NOMO-1 treated with dmso at 0.1 percent for 144 hours (cell line): ENCODE measurements at regions not wholly inside any gene's neighbourhood (a gene's known extent, or its start where the extent isn't known, plus 50 kb on each side); places are given as distances from the start of the nearest gene placed in this dataset.
"Not testable (repeated sequence)": the region's sequence is repeated elsewhere in the genome, so short reads cannot be mapped to it uniquely, and the experiment has no call there.

Source experiments
- DNase-seq: peaks from one replicate; lab custom pipeline; 2025; ENCODE audit not compliant: unreplicated experiment; lab: John Stamatoyannopoulos, UW

- DNase-seq = no peak
Measured at GRCh38 chr5:166712447-166713185, 1578.8 kb upstream of the WWC1 start.

GRCh38 chr5:166713295-166713694 is 1578.2 kb upstream of the WWC1 start:
- DNase-seq = no peak

GRCh38 chr5:166716856-166717492 is 1574.5 kb upstream of the WWC1 start:
- DNase-seq = no peak

GRCh38 chr5:166719991-166720390 is 1571.5 kb upstream of the WWC1 start:
- no peak for DNase-seq

- DNase-seq = no peak
Measured at GRCh38 chr5:166722939-166723338, 1568.5 kb upstream of the WWC1 start.

- DNase-seq = no peak
Measured at GRCh38 chr5:166724284-166724683, 1567.2 kb upstream of the WWC1 start.

- no peak for DNase-seq
Measured at GRCh38 chr5:166725593-166725992, 1565.9 kb upstream of the WWC1 start.

- no peak for DNase-seq
Measured at GRCh38 chr5:166726406-166726805, 1565.0 kb upstream of the WWC1 start.

GRCh38 chr5:166742951-166743350 is 1548.5 kb upstream of the WWC1 start:
- DNase-seq = not testable (repeated sequence)

- no peak for DNase-seq
Measured at GRCh38 chr5:166746506-166746905, 1544.9 kb upstream of the WWC1 start.

GRCh38 chr5:166750376-166750775 is 1541.1 kb upstream of the WWC1 start:
- no peak for DNase-seq

- no peak for DNase-seq
Measured at GRCh38 chr5:166758151-166758550, 1533.3 kb upstream of the WWC1 start.

- DNase-seq = no peak
Measured at GRCh38 chr5:166767858-166768257, 1523.6 kb upstream of the WWC1 start.

GRCh38 chr5:166768536-166768935 is 1522.9 kb upstream of the WWC1 start:
- DNase-seq = no peak

GRCh38 chr5:166772770-166773169 is 1518.7 kb upstream of the WWC1 start:
- no peak for DNase-seq

- no peak for DNase-seq
Measured at GRCh38 chr5:166781737-166782136, 1509.7 kb upstream of the WWC1 start.

GRCh38 chr5:166784545-166785078 is 1506.8 kb upstream of the WWC1 start:
- DNase-seq = no peak

- no peak for DNase-seq
Measured at GRCh38 chr5:166786178-166786577, 1505.3 kb upstream of the WWC1 start.

- DNase-seq = no peak
Measured at GRCh38 chr5:166786889-166787288, 1504.6 kb upstream of the WWC1 start.

GRCh38 chr5:166788050-166788449 is 1503.4 kb upstream of the WWC1 start:
- no peak for DNase-seq

- DNase-seq = no peak
Measured at GRCh38 chr5:166795756-166796155, 1495.7 kb upstream of the WWC1 start.

GRCh38 chr5:166803058-166803457 is 1488.4 kb upstream of the WWC1 start:
- DNase-seq = no peak
